HG03432 (cell line): ENCODE measurements at regions not wholly inside any gene's neighbourhood (a gene's known extent, or its start where the extent isn't known, plus 50 kb on each side); places are given as distances from the start of the nearest gene placed in this dataset.
"Not testable (repeated sequence)": the region's sequence is repeated elsewhere in the genome, so short reads cannot be mapped to it uniquely, and the experiment has no call there.

Source experiments
- ATAC-seq: cut with Tn5 transposase; IDR thresholded peaks from one replicate; pipeline ENCODE4 v1.9.1; 2021; ENCODE audit warnings: mild to moderate bottlenecking, moderate library complexity; ENCODE audit not compliant: unreplicated experiment

DNA sequence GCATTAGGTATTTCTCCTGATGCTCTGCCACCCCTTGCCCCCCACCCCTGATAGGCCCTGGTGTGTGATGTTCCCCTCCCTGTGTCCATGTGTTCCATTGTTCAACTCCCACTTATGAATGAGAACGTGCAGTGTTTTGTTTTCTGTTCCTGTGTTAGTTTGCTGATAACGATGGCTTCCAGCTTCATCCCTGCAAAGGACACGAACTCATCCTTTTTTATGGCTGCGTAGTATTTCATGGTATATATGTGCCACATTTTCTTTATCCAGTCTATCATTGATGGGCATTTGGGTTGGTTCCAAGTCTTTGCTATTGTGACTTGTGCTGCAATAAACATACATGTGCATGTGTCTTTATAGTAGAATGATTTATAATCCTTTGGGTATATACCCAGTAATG is 109.7 kb upstream of the PITX1 start:
- ATAC-seq = not testable (repeated sequence)

DNA sequence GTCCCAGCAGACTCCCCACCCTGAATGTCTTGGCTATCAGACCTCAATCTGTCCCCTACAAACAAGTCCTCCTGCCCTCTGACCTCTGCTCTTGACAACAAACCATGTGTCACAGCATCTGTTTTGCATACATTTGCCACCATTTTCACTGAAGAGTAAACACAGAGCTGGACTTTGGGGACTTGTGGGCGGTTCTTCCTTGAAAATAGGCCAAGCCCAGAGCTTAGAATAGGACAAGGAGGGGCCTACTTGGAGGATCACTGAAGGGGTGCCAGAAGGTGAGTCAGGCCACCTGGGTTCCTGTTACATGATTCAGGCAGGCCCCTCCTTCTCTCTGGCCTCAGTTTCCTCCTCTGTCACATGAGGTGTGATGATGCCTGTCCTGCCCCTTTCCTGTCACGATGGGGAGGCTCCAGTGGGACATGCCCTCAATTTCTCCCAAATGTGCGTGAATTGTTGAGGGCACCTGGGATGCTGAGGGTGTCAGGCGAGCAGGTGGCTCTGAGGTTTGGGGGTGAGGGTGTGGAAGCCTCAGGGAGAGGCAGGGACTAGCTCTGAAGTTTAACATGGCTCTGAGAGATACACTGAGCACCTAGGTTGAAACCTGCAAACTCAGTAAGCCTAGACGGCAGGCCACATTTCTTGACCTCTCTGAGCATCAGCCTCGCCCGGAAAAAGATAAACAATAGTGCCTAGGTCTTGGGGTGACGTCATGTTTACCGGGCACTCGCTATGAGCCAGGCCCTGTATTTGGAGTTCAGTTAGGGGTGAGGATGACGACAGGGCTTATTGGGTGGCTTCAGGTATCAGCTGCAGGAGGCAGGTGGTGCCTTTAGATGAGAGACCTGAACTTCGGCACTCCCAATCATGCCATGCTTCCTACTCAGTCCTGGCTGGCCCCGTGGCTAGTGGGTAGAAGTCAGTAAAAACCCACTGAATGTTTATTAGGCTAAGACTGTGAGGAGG is 107.6 kb upstream of the PITX1 start:
- ATAC-seq = no peak

DNA sequence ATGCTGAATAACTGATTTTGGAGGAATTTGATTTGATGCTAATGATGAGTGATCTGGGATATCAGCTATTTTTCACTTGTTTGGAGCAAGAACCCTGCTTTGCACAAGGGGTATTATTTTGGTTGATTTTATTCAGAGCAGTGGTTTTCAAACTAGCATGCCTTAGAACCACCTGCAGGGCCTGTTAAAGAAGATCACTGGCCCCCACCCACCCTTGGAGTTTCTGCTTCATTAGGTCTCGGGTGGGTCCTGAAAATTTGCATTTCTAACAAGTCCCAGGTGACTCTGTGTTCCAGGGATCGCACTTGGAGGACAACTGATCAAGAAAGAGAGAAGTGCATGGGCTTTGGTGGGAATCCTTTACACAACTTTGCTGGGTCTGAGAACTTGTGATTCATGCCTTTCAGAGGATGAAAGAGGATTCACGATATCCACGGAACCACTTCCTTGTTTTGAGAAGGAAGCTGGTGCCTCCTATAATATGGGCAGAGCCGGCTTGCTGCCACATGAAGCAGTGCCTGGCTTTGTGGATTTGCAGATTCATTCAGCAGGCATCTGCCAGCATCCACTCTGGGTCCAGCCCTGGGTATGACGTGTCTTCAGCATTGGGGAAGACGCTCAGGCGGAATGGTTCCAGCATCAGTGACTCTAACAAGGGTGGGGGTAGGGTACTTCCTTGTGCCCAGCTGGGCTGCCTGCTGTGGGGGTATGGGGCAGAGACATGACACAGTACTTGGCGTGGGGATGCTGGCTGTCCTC is 106.6 kb upstream of the PITX1 start:
- ATAC-seq = no peak

GRCh38 chr5:135139381-135140134 is 105.5 kb upstream of the PITX1 start:
- ATAC-seq = no peak

- ATAC-seq = no peak
Measured at GRCh38 chr5:135138116-135138850, 104.3 kb upstream of the PITX1 start.

GRCh38 chr5:135137146-135137915 is 103.3 kb upstream of the PITX1 start:
- no peak for ATAC-seq

- no peak for ATAC-seq
Measured at GRCh38 chr5:135136546-135136945, 102.5 kb upstream of the PITX1 start.

GRCh38 chr5:135135530-135136226 is 101.7 kb upstream of the PITX1 start:
- no peak for ATAC-seq

DNA sequence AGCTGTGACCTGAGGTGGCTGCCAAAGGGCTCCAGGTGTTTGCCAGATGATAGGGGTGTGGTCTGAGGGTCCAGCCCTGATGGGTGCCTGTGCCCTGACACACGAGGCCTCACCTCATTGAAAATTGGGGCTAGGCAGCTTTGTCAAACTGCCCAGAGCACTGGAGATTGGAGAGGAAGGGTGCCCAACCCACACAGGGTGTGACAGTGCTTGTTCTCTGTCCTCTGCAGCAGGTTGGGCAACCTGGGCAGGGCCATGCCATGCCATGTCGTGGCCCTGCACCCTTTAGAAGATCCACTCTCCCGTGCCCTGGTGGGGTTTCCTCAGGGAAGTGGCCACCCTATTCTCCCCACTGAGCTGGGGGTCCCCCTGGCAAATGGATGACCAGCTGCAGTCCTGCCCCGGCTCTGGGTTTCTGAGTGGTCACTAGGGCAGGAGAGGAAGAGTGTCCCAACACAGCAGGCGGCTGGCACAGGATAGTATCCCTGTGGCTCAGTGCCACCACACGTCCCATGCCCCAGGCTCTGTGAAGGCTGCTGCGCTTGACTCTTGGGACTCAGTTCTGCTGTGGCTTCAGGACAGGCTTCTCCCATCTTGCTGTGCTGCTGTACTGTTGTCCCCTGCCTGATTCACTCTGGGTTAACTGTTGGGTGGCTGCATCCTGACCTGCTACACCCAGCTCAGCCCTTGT is 100.8 kb upstream of the PITX1 start:
- ATAC-seq = no peak

DNA sequence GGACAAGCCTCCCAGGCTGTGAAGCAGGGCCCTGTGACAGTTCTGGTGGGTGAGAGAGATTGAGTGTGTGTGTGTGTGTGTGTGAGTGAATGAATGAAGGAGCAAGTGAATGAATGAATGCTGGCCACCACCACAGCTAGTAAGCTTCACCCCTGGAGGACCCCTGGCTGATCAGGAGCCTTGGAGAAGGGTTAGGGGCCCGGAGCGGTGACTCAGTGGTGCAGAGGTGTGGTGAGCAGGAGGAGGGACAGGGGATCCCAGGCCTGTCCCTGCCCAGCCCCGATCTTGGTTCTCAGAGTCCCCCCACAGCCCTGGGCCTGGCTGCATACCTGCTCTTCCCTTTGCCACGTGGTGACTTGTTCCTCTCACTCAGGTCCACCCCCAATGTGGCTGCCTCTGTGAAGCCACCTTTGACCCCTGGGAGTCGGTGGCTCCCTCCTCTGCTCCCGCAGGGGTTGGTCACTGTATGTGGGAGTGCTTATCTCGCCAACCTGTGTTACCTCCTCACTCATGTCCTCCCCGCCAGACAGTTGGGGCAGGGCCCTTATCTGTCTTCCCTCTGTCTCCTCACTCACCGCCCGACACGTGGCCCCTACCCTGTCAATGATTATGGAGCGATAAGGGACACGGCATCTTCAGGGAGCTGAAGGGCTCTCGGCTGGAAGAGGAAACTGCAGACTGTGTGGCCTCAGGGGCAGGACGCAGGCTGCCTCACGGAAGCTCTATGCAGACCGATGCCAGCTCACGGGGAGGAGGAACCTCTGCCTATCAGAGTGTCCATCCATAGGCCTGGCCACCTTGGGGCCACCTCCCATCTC is 99.9 kb upstream of the PITX1 start:
- no peak for ATAC-seq

- no peak for ATAC-seq
Measured at GRCh38 chr5:135133181-135133580, 99.2 kb upstream of the PITX1 start.

GRCh38 chr5:135131801-135132680 is 98.0 kb upstream of the PITX1 start:
- ATAC-seq = no peak

- no peak for ATAC-seq
Measured at GRCh38 chr5:135130261-135131215, 96.5 kb upstream of the PITX1 start.

GRCh38 chr5:135129307-135129706 is 95.3 kb upstream of the PITX1 start:
- ATAC-seq = no peak

DNA sequence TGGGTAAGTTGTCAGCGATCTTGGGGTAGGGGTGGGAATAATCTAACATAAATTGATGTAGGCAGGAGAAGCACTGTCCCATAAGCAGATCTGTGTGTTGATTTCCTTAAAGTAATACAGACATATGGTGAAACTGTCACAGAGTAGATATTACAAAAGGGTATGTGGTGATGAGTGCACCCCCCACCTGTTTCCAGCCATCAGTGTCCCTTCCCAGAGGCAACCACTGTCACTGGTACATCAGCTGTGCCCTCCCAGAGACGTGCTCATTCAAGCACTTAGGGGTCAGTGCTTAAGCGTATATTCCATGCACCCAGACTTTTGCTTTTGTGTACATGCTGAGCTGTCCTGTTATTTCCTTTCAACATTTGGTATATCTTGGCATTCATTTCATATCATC is 94.3 kb upstream of the PITX1 start:
- no peak for ATAC-seq
